MM.1S (cell line): ENCODE measurements at regions not wholly inside any gene's neighbourhood (a gene's known extent, or its start where the extent isn't known, plus 50 kb on each side); places are given as distances from the start of the nearest gene placed in this dataset.

ENCODE experiments used
- DNase-seq: peaks from one replicate; pipeline ENCODE4 v3.0.0-alpha.2; 2015
- H2AFZ ChIP-seq: fragments of 300-600 bp; sonication (generic); 2 replicates; pipeline ENCODE4 v1.6.0; 2016; ENCODE audit warnings: antibody characterized with exemption, low read length
- H3F3A ChIP-seq: fragments of 300-600 bp; sonication (generic); 2 replicates; pipeline ENCODE4 v1.6.1; 2016; ENCODE audit warnings: mild to moderate bottlenecking, antibody characterized with exemption, low read length, moderate library complexity, mixed read lengths; ENCODE audit not compliant: insufficient read depth
- H3K27ac ChIP-seq: fragments of 300-600 bp; sonication (generic); 2 replicates; pipeline ENCODE4 v1.5.1; 2016; ENCODE audit warnings: mild to moderate bottlenecking, low read length
- H3K27me3 ChIP-seq: fragments of 300-600 bp; sonication (generic); replicated peaks from 2 replicates; pipeline ENCODE4 v1.6.0; 2016; ENCODE audit warnings: low read length; ENCODE audit not compliant: insufficient read depth
- H3K36me3 ChIP-seq: fragments of 300-600 bp; sonication (generic); replicated peaks from 2 replicates; pipeline ENCODE4 v1.6.1; 2016; ENCODE audit warnings: mild to moderate bottlenecking, low read length, mixed read lengths; ENCODE audit not compliant: insufficient read depth
- H3K4me1 ChIP-seq: fragments of 300-600 bp; sonication (generic); 2 replicates; pipeline ENCODE4 v1.6.1; 2016; ENCODE audit warnings: low read length, mixed read lengths
- H3K4me2 ChIP-seq: fragments of 300-600 bp; sonication (generic); 2 replicates; pipeline ENCODE4 v1.6.0; 2016; ENCODE audit warnings: low read depth, low read length
- H3K4me3 ChIP-seq: fragments of 300-600 bp; sonication (generic); 2 replicates; pipeline ENCODE4 v1.5.1; 2016; ENCODE audit warnings: low read length, mixed read lengths
- H3K79me2 ChIP-seq: fragments of 300-600 bp; sonication (generic); 2 replicates; pipeline ENCODE4 v1.6.1; 2016; ENCODE audit warnings: mixed run types, low read length, mixed read lengths
- H3K9ac ChIP-seq: fragments of 300-600 bp; sonication (generic); 2 replicates; pipeline ENCODE4 v1.6.1; 2016; ENCODE audit warnings: low read length, mixed read lengths
- H3K9me2 ChIP-seq: fragments of 300-600 bp; sonication (generic); replicated peaks from 2 replicates; pipeline ENCODE4 v1.6.1; 2016; ENCODE audit warnings: mild to moderate bottlenecking, low read length, mixed read lengths; ENCODE audit not compliant: insufficient read depth
- H3K9me3 ChIP-seq: fragments of 300-600 bp; sonication (generic); replicated peaks from 2 replicates; pipeline ENCODE4 v1.6.1; 2016; ENCODE audit warnings: mild to moderate bottlenecking, low read length, mixed read lengths; ENCODE audit not compliant: insufficient read depth
- H4K20me1 ChIP-seq: fragments of 300-600 bp; sonication (generic); 2 replicates; pipeline ENCODE4 v1.6.1; 2016; ENCODE audit warnings: mild to moderate bottlenecking, low read length, moderate library complexity, mixed read lengths; ENCODE audit not compliant: insufficient read depth
- CTCF ChIP-seq: fragments of 300-600 bp; sonication (generic); IDR thresholded peaks from 2 replicates; pipeline ENCODE4 v1.5.1; 2016; ENCODE audit warnings: antibody characterized with exemption, low read length, mixed read lengths
- EZH2 ChIP-seq: fragments of 300-600 bp; sonication (generic); optimal IDR thresholded peaks from 2 replicates; pipeline ENCODE3; 2017; ENCODE audit warnings: low read depth, mild to moderate bottlenecking, antibody characterized with exemption, low read length, mixed read lengths
- EZH2phosphoT487 ChIP-seq: fragments of 300-600 bp; sonication (generic); IDR thresholded peaks from 2 replicates; pipeline ENCODE4 v1.6.1; 2018; ENCODE audit warnings: antibody characterized with exemption, low read length

DNA sequence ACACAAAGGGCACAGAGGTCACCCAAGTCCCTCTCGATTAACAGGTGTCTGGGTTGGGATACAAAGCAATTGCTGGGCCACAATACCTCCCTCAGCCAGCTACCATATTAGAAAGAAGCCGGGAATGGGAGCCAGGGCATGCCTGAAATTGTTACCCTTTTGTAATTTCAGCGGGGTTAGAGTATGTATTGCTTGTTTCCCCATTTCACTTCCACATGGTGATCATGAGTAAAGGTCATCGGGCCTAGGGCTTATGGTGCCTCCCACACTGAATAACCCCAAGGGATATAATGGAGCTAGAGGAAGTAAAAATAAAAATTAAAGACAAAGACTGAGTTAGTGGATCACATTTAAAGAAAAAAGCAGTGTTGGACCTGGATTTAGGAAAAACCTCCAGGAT is 437.2 kb upstream of the KLHL29 start:
- no peaks in the 10 kb centered on the region for H3K4me1 ChIP-seq
- no peak overlapping the region for H3K4me3 ChIP-seq
- no peak overlapping the region for H3K9ac ChIP-seq
- no peaks in the 10 kb centered on the region for H3K9me3 ChIP-seq
- H3K36me3 ChIP-seq = no peaks in the 10 kb centered on the region
- no peak for DNase-seq
- H2AFZ ChIP-seq = no peak overlapping the region
- H3K4me2 ChIP-seq = no peak overlapping the region
- no peak for TF ChIP-seq EZH2phosphoT487
- no peak for TF ChIP-seq CTCF
- TF ChIP-seq EZH2 = no peak
- H3K27me3 ChIP-seq = no peaks in the 10 kb centered on the region
- H3K9me2 ChIP-seq = no peaks in the 10 kb centered on the region
- no peaks in the 10 kb centered on the region for H4K20me1 ChIP-seq
- H3K27ac ChIP-seq = no peak overlapping the region
- no peaks in the 10 kb centered on the region for H3F3A ChIP-seq
- no peaks in the 10 kb centered on the region for H3K79me2 ChIP-seq

- H3K4me1 ChIP-seq = no peaks in the 10 kb centered on the region
- DNase-seq = no peak
- TF ChIP-seq EZH2 = no peak
- TF ChIP-seq EZH2phosphoT487 = no peak
- TF ChIP-seq CTCF = no peak
Measured at GRCh38 chr2:22950431-22950830, 434.5 kb upstream of the KLHL29 start.

GRCh38 chr2:22952656-22953225 is 432.2 kb upstream of the KLHL29 start:
- H3K9ac ChIP-seq = no peak overlapping the region
- H3K9me3 ChIP-seq = no peaks in the 10 kb centered on the region
- H3K4me1 ChIP-seq = no peaks in the 10 kb centered on the region
- H4K20me1 ChIP-seq = no peaks in the 10 kb centered on the region
- no peak overlapping the region for H3K4me3 ChIP-seq
- H3K36me3 ChIP-seq = no peaks in the 10 kb centered on the region
- no peak overlapping the region for H3K27ac ChIP-seq
- TF ChIP-seq EZH2 = no peak
- no peak for TF ChIP-seq EZH2phosphoT487
- TF ChIP-seq CTCF = no peak
- no peaks in the 10 kb centered on the region for H3K9me2 ChIP-seq
- no peak overlapping the region for H3K4me2 ChIP-seq
- H2AFZ ChIP-seq = no peak overlapping the region
- no peaks in the 10 kb centered on the region for H3F3A ChIP-seq
- no peak for DNase-seq
- no peaks in the 10 kb centered on the region for H3K79me2 ChIP-seq
- H3K27me3 ChIP-seq = no peaks in the 10 kb centered on the region

More at GRCh38 chr2:22950431-22950830, 434.5 kb upstream of the KLHL29 start:
- H3K9ac ChIP-seq = no peak overlapping the region
- H3K4me3 ChIP-seq = no peak overlapping the region
- H3K79me2 ChIP-seq = no peaks in the 10 kb centered on the region
- no peaks in the 10 kb centered on the region for H3K9me3 ChIP-seq
- H3K27me3 ChIP-seq = no peaks in the 10 kb centered on the region
- H4K20me1 ChIP-seq = no peaks in the 10 kb centered on the region
- no peaks in the 10 kb centered on the region for H3F3A ChIP-seq
- no peak overlapping the region for H3K27ac ChIP-seq
- H2AFZ ChIP-seq = no peak overlapping the region
- no peaks in the 10 kb centered on the region for H3K9me2 ChIP-seq
- no peak overlapping the region for H3K4me2 ChIP-seq
- no peaks in the 10 kb centered on the region for H3K36me3 ChIP-seq
